ENCODE measurements at regions not wholly inside any gene's neighbourhood (a gene's known extent, or its start where the extent isn't known, plus 50 kb on each side); places are given as distances from the start of the nearest gene placed in this dataset.

GRCh38 chr7:18401757-18402156 lies 93.8 kb upstream of the HDAC9 start:
- TF ChIP-seq TAF1 (IDR thresholded peaks at IDR 0.05; ENCODE audit: borderline replicate concordance, insufficient read depth, low read length): no peak
- TF ChIP-seq REST (IDR thresholded peaks at IDR 0.05; ENCODE audit: insufficient read depth in 1 of 2, low read depth in 2 of 2, low read length in 2 of 2): no peak
- no peak for TF ChIP-seq SIN3A (IDR thresholded peaks at IDR 0.05; ENCODE audit: borderline replicate concordance, insufficient read depth, low read length)
- no peak for TF ChIP-seq FOXP2 (optimal IDR thresholded peaks at IDR 0.05; ENCODE audit: borderline replicate concordance, extremely low read depth, extremely low read length, insufficient read depth)
- no peak for TF ChIP-seq POLR2AphosphoS5 (IDR thresholded peaks at IDR 0.05; ENCODE audit: low read depth, low read length)

GRCh38 chr7:18402488-18403183 lies 92.9 kb upstream of the HDAC9 start:
- TF ChIP-seq POLR2AphosphoS5 (IDR thresholded peaks at IDR 0.05; ENCODE audit: low read depth, low read length) (no peak), SIN3A (IDR thresholded peaks at IDR 0.05; ENCODE audit: borderline replicate concordance, insufficient read depth, low read length) (no peak), REST (IDR thresholded peaks at IDR 0.05; ENCODE audit: insufficient read depth in 1 of 2, low read depth in 2 of 2, low read length in 2 of 2) (no peak), FOXP2 (optimal IDR thresholded peaks at IDR 0.05; ENCODE audit: borderline replicate concordance, extremely low read depth, extremely low read length, insufficient read depth) (no peak)

GRCh38 chr7:18405726-18406125 lies 89.8 kb upstream of the HDAC9 start:
- TF ChIP-seq REST (IDR thresholded peaks at IDR 0.05; ENCODE audit: insufficient read depth in 1 of 2, low read depth in 2 of 2, low read length in 2 of 2): no peak
- no peak for TF ChIP-seq TAF1 (IDR thresholded peaks at IDR 0.05; ENCODE audit: borderline replicate concordance, insufficient read depth, low read length)
- TF ChIP-seq SIN3A (IDR thresholded peaks at IDR 0.05; ENCODE audit: borderline replicate concordance, insufficient read depth, low read length): no peak
- TF ChIP-seq FOXP2 (optimal IDR thresholded peaks at IDR 0.05; ENCODE audit: borderline replicate concordance, extremely low read depth, extremely low read length, insufficient read depth): no peak
- TF ChIP-seq POLR2AphosphoS5 (IDR thresholded peaks at IDR 0.05; ENCODE audit: low read depth, low read length): no peak

- TF ChIP-seq TAF1 (IDR thresholded peaks at IDR 0.05; ENCODE audit: borderline replicate concordance, insufficient read depth, low read length) (no peak), POLR2AphosphoS5 (IDR thresholded peaks at IDR 0.05; ENCODE audit: low read depth, low read length) (no peak), REST (IDR thresholded peaks at IDR 0.05; ENCODE audit: insufficient read depth in 1 of 2, low read depth in 2 of 2, low read length in 2 of 2) (no peak), FOXP2 (optimal IDR thresholded peaks at IDR 0.05; ENCODE audit: borderline replicate concordance, extremely low read depth, extremely low read length, insufficient read depth) (no peak), SIN3A (IDR thresholded peaks at IDR 0.05; ENCODE audit: borderline replicate concordance, insufficient read depth, low read length) (no peak)
These were observed 88.2 kb upstream of the HDAC9 start for GRCh38 chr7:18407385-18407784.

All from PFSK-1 (cell line).